Heart right ventricle (tissue), 16 donors: ENCODE measurements at regions not wholly inside any gene's neighbourhood (a gene's known extent, or its start where the extent isn't known, plus 50 kb on each side); places are given as distances from the start of the nearest gene placed in this dataset.

Experiments used
- ATAC-seq, 8 donors: fragments of 200-7000 bp; cut with Tn5 transposase; one replicate each; pipeline ENCODE4 v1.9.1; 2020; ENCODE audit warnings: mild to moderate bottlenecking in 8 of 8, moderate library complexity in 8 of 8, moderate number of reproducible peaks in 1 of 8
- DNase-seq, 2 donors: peaks; one replicate each; pipeline ENCODE4 v3.0.0-alpha.2; 2020
- H3K27ac ChIP-seq, 10 donors: fragments of 200-600 bp; sonication (generic) in 2 of 10; one replicate each; pipeline versions ENCODE4 v1.5.0 to v1.8.0; 2020 to 2022; ENCODE audit warnings: mild to moderate bottlenecking in 3 of 10
- H3K27me3 ChIP-seq, 7 donors: fragments of 200-600 bp; one replicate each; pipeline ENCODE4 v1.8.0; 2021 to 2022; ENCODE audit warnings: mild to moderate bottlenecking in 2 of 7
- H3K36me3 ChIP-seq, 9 donors: fragments of 200-600 bp; sonication (generic) in 1 of 9; one replicate each; pipeline versions ENCODE4 v1.5.0 to v1.8.0; 2020 to 2022; ENCODE audit warnings: mild to moderate bottlenecking in 2 of 9
- H3K4me1 ChIP-seq, 9 donors: fragments of 200-600 bp; sonication (generic) in 1 of 9; one replicate each; pipeline versions ENCODE4 v1.5.0 to v1.8.0; 2020 to 2022; ENCODE audit warnings: mild to moderate bottlenecking in 4 of 9
- H3K4me3 ChIP-seq, 10 donors: fragments of 200-600 bp; sonication (generic) in 2 of 10; one replicate each; pipeline versions ENCODE4 v1.5.0 to v1.8.0; 2020 to 2022; ENCODE audit warnings: mild to moderate bottlenecking in 7 of 10, moderate library complexity in 2 of 10
- H3K9me3 ChIP-seq, 11 donors: fragments of 200-600 bp in 10 of 11; sonication (generic) in 2 of 11; one replicate each; pipeline versions ENCODE4 v1.5.0 to v1.8.0; 2013 to 2022; ENCODE audit warnings: mild to moderate bottlenecking in 2 of 11, control low read depth in 1 of 11, moderate library complexity in 1 of 11
- CTCF ChIP-seq, 9 donors: fragments of 200-600 bp; sonication (generic) in 2 of 9; IDR thresholded peaks; one replicate each; pipeline versions ENCODE4 v1.5.0 to v1.8.0; 2021 to 2022; ENCODE audit warnings: antibody characterized with exemption in 9 of 9, mild to moderate bottlenecking in 5 of 9, moderate library complexity in 1 of 9
- WGBS, 2 donors: extraction: QIAGEN DNeasy Blood & Tissue Kit; methylation state at CpG; one replicate each; pipeline ENCODE4 v1.1.7; 2013; ENCODE audit warnings: inconsistent platforms in 1 of 2; 5-methylcytosine and 5-hydroxymethylcytosine counted together
- intact Hi-C, 10 donors: fragments of 100-400 bp; cut with DNase I; formaldehyde crosslinking; loops; one replicate each; pipeline versions ENCODE4 v1.11.1 to v1.14.2; 2022
- donor health status: Arrhythmogenic right ventricular cardiomyopathy.
- donor health status: ischemic (EF 13 %, LVEDD 7.1; RV severe dilation, severe dysfunction).
- donor health status: healthy with polysubstance abuse.
- donor health status: DM: no; HTN: yes; CAD: no.
- donor health status: DM: no; HTN: no; CAD: no.
- donor health status: ischemic (EF 25% LVEDD 6.9; RV normal size, moderate dysfunction).
- donor health status: ischemic (EF 25% LVEDD 5.7; RV mildly dilated, moderate dysfunction).
- donor health status: healthy.
- donor health status: DM: yes; HTN: yes; CAD: no.
- donor health status: Ischemic cardiomyopathy.
- donor health status: ischemic (EF 35%, LVEDD 5.7; RV mildly dilated, moderate dysfunction).
- donor health status: nonischemic (EF 11% LVEDD 7.7; RV severe dilation, severe dysfunction).
- donor health status: DM: yes; HTN: yes; CAD: no.
- donor health status: PGD.
- donor health status: ischemic (EF 29% LVEDD 5.4; RV normal size, mild dysfunction).
- donor health status: nonischemic (EF 23%, LVEDD 6.1; RV moderate dilation, normal function).

DNA sequence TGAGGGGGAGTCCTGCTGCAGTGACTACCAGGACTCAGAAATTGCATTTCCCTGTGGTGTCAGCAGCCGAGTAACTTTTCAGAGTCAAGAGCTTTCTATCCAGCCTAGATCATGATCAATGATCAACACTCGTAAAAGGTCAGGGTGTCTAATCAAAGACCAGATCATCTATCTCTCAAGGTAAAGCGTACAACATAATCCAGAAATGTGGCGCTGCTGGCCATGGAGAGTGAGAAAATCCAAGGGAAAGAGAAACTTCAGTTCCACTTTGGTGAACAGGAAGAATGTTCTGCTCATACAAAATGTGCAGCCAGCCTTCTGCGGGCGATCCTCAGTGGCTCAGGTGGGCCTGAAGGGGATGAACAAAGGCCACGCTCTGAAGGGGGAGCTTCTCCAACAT lies 1005.8 kb upstream of the NR2F2 start:
- DNase-seq (no peak), ATAC-seq (no peak)
- WGBS, 2 donors, result 80 to 87% methylated on average over 7 of the region's 7 CpGs
- TF ChIP-seq CTCF (IDR thresholded peaks at IDR 0.05), result no peak
- peak overlapping the region in 6 of 10 donors; percentile 3 to 61 (median 36) for H3K4me3 ChIP-seq
- no peaks in the 10 kb centered on the region for H3K36me3 ChIP-seq
- no peaks in the 10 kb centered on the region for H3K9me3 ChIP-seq
- intact Hi-C loops, result loop anchor here in 1 of 10 donors (5.0 kb wide), 1 partner anchor 133 kb away; no protein-coding TSS in a partner anchor
- peak overlapping the region in 9 of 10 donors; percentile 9 to 90 (median 83) for H3K27ac ChIP-seq
- peaks cover 0 to 29% (median 5%) of the 10 kb centered on the region in 9 donors for H3K4me1 ChIP-seq
- peaks cover 0 to 29% (median 14%) of the 10 kb centered on the region in 7 donors for H3K27me3 ChIP-seq

- peaks cover 0 to 29% (median 5%) of the 10 kb centered on the region in 9 donors for H3K4me1 ChIP-seq
- no peak for TF ChIP-seq CTCF (IDR thresholded peaks at IDR 0.05)
- ATAC-seq (peak in 6 of 8 donors; percentile 48 to 81 (median 66)), DNase-seq (no peak)
- H3K27ac ChIP-seq, result peak overlapping the region; percentile 72 to 90 (median 84)
- no peaks in the 10 kb centered on the region for H3K9me3 ChIP-seq
- H3K27me3 ChIP-seq, result peaks cover 0 to 29% (median 14%) of the 10 kb centered on the region in 7 donors
- no peaks in the 10 kb centered on the region for H3K36me3 ChIP-seq
- 48 to 63% methylated on average over 7 of the region's 7 CpGs for WGBS, 2 donors
- intact Hi-C loops, result loop anchor here in 1 of 10 donors (5.0 kb wide), 1 partner anchor 131 kb away; no protein-coding TSS in a partner anchor
- peak overlapping the region in 8 of 10 donors; percentile 46 to 61 (median 54) for H3K4me3 ChIP-seq
These were observed 1004.6 kb upstream of the NR2F2 start for GRCh38 chr15:95325763-95326404.

- Histone ChIP-seq H3K36me3 (no peaks in the 10 kb centered on the region), H3K27ac (peak overlapping the region; percentile 72 to 90 (median 84)), H3K4me1 (peaks cover 0 to 29% (median 5%) of the 10 kb centered on the region in 9 donors), H3K4me3 (peak overlapping the region; percentile 32 to 61 (median 50)), H3K27me3 (peaks cover 0 to 29% (median 14%) of the 10 kb centered on the region in 7 donors), H3K9me3 (no peaks in the 10 kb centered on the region)
- intact Hi-C loops, result loop anchor here in 1 of 10 donors (5.0 kb wide), 1 partner anchor 131 kb away; no protein-coding TSS in a partner anchor
- no peak for TF ChIP-seq CTCF (IDR thresholded peaks at IDR 0.05)
- WGBS, 2 donors, result 3% methylated on average over 59 of the region's 59 CpGs
- DNase-seq, result peak in 1 of 2 donors; percentile 35
- peak in 6 of 8 donors; percentile 26 to 65 (median 54) for ATAC-seq
These were observed 1003.9 kb upstream of the NR2F2 start for GRCh38 chr15:95326431-95327182.

DNA sequence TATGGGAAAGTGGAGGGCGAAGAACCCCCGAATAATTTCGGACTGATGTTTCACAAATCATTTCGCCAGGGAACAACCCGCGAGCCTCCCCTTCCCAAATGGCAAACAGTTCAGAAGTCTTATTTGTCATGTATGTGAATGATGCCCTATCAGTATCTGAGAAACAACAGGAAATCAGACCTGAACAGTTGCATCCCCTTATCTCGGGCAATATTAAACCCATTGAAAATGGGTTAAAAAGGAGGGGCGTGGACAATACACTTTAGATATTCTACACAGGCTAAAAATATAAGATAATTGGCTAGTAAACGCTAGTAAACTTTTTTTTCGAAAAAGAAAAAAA lies 1003.3 kb upstream of the NR2F2 start:
- Histone ChIP-seq H3K9me3 (no peaks in the 10 kb centered on the region), H3K27me3 (peaks cover 0 to 29% (median 14%) of the 10 kb centered on the region in 7 donors), H3K4me3 (peak overlapping the region in 9 of 10 donors; percentile 41 to 61 (median 51)), H3K27ac (peak overlapping the region; percentile 72 to 90 (median 84)), H3K4me1 (peaks cover 0 to 29% (median 5%) of the 10 kb centered on the region in 9 donors), H3K36me3 (no peaks in the 10 kb centered on the region)
- no peak for TF ChIP-seq CTCF (IDR thresholded peaks at IDR 0.05)
- DNase-seq, result no peak
- ATAC-seq, result no peak
- intact Hi-C loops, result loop anchor here in 1 of 10 donors (5.0 kb wide), 1 partner anchor 130 kb away; no protein-coding TSS in a partner anchor
- 21 to 22% methylated on average over 10 of the region's 10 CpGs for WGBS, 2 donors
